GM13977 (cell line): ENCODE measurements at regions not wholly inside any gene's neighbourhood (a gene's known extent, or its start where the extent isn't known, plus 50 kb on each side); places are given as distances from the start of the nearest gene placed in this dataset.

Experiments used
- DNase-seq: peaks from one replicate; pipeline ENCODE4 v3.0.0; 2012; ENCODE audit warnings: low spot score
- CTCF ChIP-seq: IDR thresholded peaks from 2 replicates; pipeline ENCODE4 v1.5.1; 2012; ENCODE audit warnings: mild to moderate bottlenecking, control low read depth; ENCODE audit not compliant: insufficient read depth; ENCODE audit errors: extremely low read depth, missing control alignments
- in situ Hi-C: fragments of 300-500 bp; cut with MboI; formaldehyde crosslinking; loops from one replicate; pipeline ENCODE4 v1.12.0; 2022; ENCODE audit warnings: low sequenced_read_pairs, low pct_unique_long_range_greater_than_20kb, mixed read lengths, inconsistent platforms; ENCODE audit not compliant: unreplicated experiment

GRCh38 chr1:38310079-38310478, 263.5 kb upstream of the POU3F1 start:
- DNase-seq, result no peak
- TF ChIP-seq CTCF, result no peak
- in situ Hi-C loops, result no loop called here

- in situ Hi-C loops, result no loop called here
- TF ChIP-seq CTCF, result no peak
- no peak for DNase-seq
Measured at GRCh38 chr1:38308780-38309179, 262.2 kb upstream of the POU3F1 start.

GRCh38 chr1:38305666-38306065, 259.1 kb upstream of the POU3F1 start:
- no peak for TF ChIP-seq CTCF
- in situ Hi-C loops, result no loop called here
- no peak for DNase-seq

- no peak for TF ChIP-seq CTCF
- DNase-seq, result no peak
- in situ Hi-C loops, result no loop called here
Measured at GRCh38 chr1:38303843-38304242, 257.2 kb upstream of the POU3F1 start.

- in situ Hi-C loops, result no loop called here
- no peak for DNase-seq
- no peak for TF ChIP-seq CTCF
Measured at GRCh38 chr1:38301040-38301439, 254.4 kb upstream of the POU3F1 start.

GRCh38 chr1:38300616-38301015, 254.0 kb upstream of the POU3F1 start:
- DNase-seq, result no peak
- in situ Hi-C loops, result no loop called here
- TF ChIP-seq CTCF, result no peak

GRCh38 chr1:38297842-38298241, 251.2 kb upstream of the POU3F1 start:
- in situ Hi-C loops, result no loop called here
- no peak for DNase-seq
- TF ChIP-seq CTCF, result no peak
